HepG2 (cell line): ENCODE measurements at regions not wholly inside any gene's neighbourhood (a gene's known extent, or its start where the extent isn't known, plus 50 kb on each side); places are given as distances from the start of the nearest gene placed in this dataset.

Experiments
- ATAC-seq: fragments of 200-7000 bp; cut with Tn5 transposase; 3 replicates; pipeline ENCODE4 v1.9.1; 2020; ENCODE audit warnings: mild to moderate bottlenecking, moderate library complexity
- BruUV-seq: library from RNA; stranded (reverse); fragments of 400-500 nt; replicated peaks from 2 replicates; lab custom pipeline; 2021; lab: Mats Ljungman, UMichigan
- CTCF ChIA-PET: fragments of 300-600 bp; formaldehyde crosslinking; extraction: SDS; loops from one replicate; lab custom pipeline; 2021; ENCODE audit warnings: low total read pairs, inconsistent platforms, low intra/inter-chr PET ratio; lab: Yijun Ruan, JAX
- POLR2A ChIA-PET: fragments of 350-600 bp; sonication (Branson Sonifier 250); formaldehyde crosslinking; loops from one replicate; lab custom pipeline; 2020; ENCODE audit warnings: antibody characterized with exemption, inconsistent platforms; lab: Yijun Ruan, JAX
- DNase-seq: peaks from one replicate; pipeline ENCODE4 v3.0.0-alpha.2; 2015; ENCODE audit warnings: low spot score
- FAIRE-seq: peaks from 3 replicates; lab custom pipeline; 2011; peaks lifted over from hg19 to GRCh38; lab: Jason Lieb, UNC
- H2AFZ ChIP-seq: one replicate; pipeline ENCODE4 v1.6.1; 2011; ENCODE audit warnings: low read length, inconsistent platforms
- H3K27ac ChIP-seq: fragments of 300-600 bp; 3 replicates; pipeline ENCODE4 v1.8.0; 2011; ENCODE audit warnings: mixed run types, mild to moderate bottlenecking, mixed read lengths, low read length, inconsistent platforms; ENCODE audit not compliant: insufficient read depth; ENCODE audit errors: extremely low read length
- H3K27me3 ChIP-seq, 2 experiments: fragments of 200-600 bp in 1 of 2; 2 replicates in 1 of 2; 3 replicates in 1 of 2; pipeline versions ENCODE4 v1.6.0 to v1.8.0; 2011; ENCODE audit warnings: low read length in 2 of 2, mild to moderate bottlenecking in 2 of 2, moderate library complexity in 2 of 2, inconsistent platforms in 1 of 2; ENCODE audit not compliant: insufficient read depth in 2 of 2, control insufficient read depth in 1 of 2
- H3K36me3 ChIP-seq, 2 experiments: fragments of 200-600 bp in 1 of 2; replicated peaks in 1 of 2; 2 replicates in 1 of 2; 3 replicates in 1 of 2; pipeline versions ENCODE4 v1.5.1 to v1.8.0; 2011; ENCODE audit warnings: low read length in 2 of 2, inconsistent platforms in 1 of 2; ENCODE audit not compliant: insufficient read depth in 2 of 2, control insufficient read depth in 1 of 2
- H3K4me1 ChIP-seq: 2 replicates; pipeline ENCODE4 v1.5.1; 2012; ENCODE audit warnings: low read length, inconsistent platforms; ENCODE audit not compliant: insufficient read depth
- H3K4me2 ChIP-seq: 2 replicates; pipeline ENCODE4 v1.6.0; 2011; ENCODE audit warnings: low read depth, low read length, inconsistent platforms
- H3K4me3 ChIP-seq, 3 experiments: fragments of 200-600 bp in 1 of 3; sonication (generic), shearing (Covaris generic) in 1 of 3; replicated peaks in 1 of 3; 2 replicates each; pipeline ENCODE4 v1.5.1; 2011 to 2016; ENCODE audit warnings: low read length in 3 of 3, inconsistent platforms in 2 of 3, low read depth in 2 of 3, mild to moderate bottlenecking in 2 of 3, control low read depth in 1 of 3, mixed read lengths in 1 of 3; ENCODE audit not compliant: insufficient read depth in 1 of 3
- H3K79me2 ChIP-seq: one replicate; pipeline ENCODE4 v1.6.1; 2011; ENCODE audit warnings: low read length, inconsistent platforms; ENCODE audit not compliant: insufficient read depth
- H3K9ac ChIP-seq: 2 replicates; pipeline ENCODE4 v1.6.0; 2011; ENCODE audit warnings: mild to moderate bottlenecking, low read depth, low read length, inconsistent platforms; ENCODE audit not compliant: insufficient read depth
- H3K9me3 ChIP-seq: 2 replicates; pipeline ENCODE4 v1.5.1; 2012; ENCODE audit warnings: mild to moderate bottlenecking, low read length
- H4K20me1 ChIP-seq: 2 replicates; pipeline ENCODE4 v1.6.0; 2011; ENCODE audit warnings: inconsistent platforms, mild to moderate bottlenecking, low read length, moderate library complexity; ENCODE audit not compliant: insufficient read depth
- CBX5 ChIP-seq: sonication (generic); formaldehyde crosslinking; IDR thresholded peaks from 2 replicates; pipeline ENCODE4 v1.4.0; 2020; ENCODE audit warnings: missing genetic modification reagents, borderline replicate concordance
- JDP2 ChIP-seq: sonication (generic); formaldehyde crosslinking; IDR thresholded peaks from 2 replicates; pipeline ENCODE4 v1.8.1; 2022; ENCODE audit warnings: missing genetic modification reagents, borderline replicate concordance
- RFX1 ChIP-seq: fragments of 450-650 bp; IDR thresholded peaks from 2 replicates; pipeline ENCODE4 v1.6.1; 2017
- ZBTB7A ChIP-seq: sonication (generic); formaldehyde crosslinking; IDR thresholded peaks from 2 replicates; pipeline ENCODE4 v1.8.0; 2022; ENCODE audit warnings: mild to moderate bottlenecking, missing genetic modification reagents
- WGBS: methylation state at CpG from one replicate; pipeline ENCODE4 v1.1.6; 2017; ENCODE audit warnings: low lambda C conversion rate; 5-methylcytosine and 5-hydroxymethylcytosine counted together
- in situ Hi-C: cut with HindIII; loops from 2 replicates; pipeline ENCODE4 v1.10.0; 2017; ENCODE audit warnings: low pct_unique_long_range_greater_than_20kb; ENCODE audit not compliant: extremely low pct_ligation_motif_present
- intact Hi-C: fragments of 100-400 bp; cut with micrococcal nuclease; formaldehyde crosslinking; loops from one replicate; pipeline ENCODE4 v1.10.0; 2022; ENCODE audit not compliant: unreplicated experiment
- TF ChIP-seq, protein P1 (sequence below): sonication (generic); formaldehyde crosslinking; conservative IDR thresholded peaks from 2 replicates; pipeline ENCODE4 v1.8.0; 2022; ENCODE audit warnings: mild to moderate bottlenecking, moderate library complexity, missing genetic modification reagents
- TF ChIP-seq, protein P2 (sequence below): IDR thresholded peaks from 2 replicates; pipeline ENCODE4 v1.6.1; 2016; ENCODE audit warnings: mild to moderate bottlenecking
- TF ChIP-seq, protein P3 (sequence below): conservative IDR thresholded peaks from 2 replicates; pipeline ENCODE4 v1.6.1; 2018; ENCODE audit warnings: missing genetic modification reagents

- Histone ChIP-seq H3K9me3 (no peaks in the 10 kb centered on the region), H3K36me3 (no peaks in the 10 kb centered on the region), H3K79me2 (no peaks in the 10 kb centered on the region), H4K20me1 (no peaks in the 10 kb centered on the region), H3K4me3 (no peak overlapping the region), H2AFZ (no peak overlapping the region), H3K9ac (no peak overlapping the region), H3K4me2 (no peak overlapping the region), H3K27ac (no peak overlapping the region), H3K27me3 (no peaks in the 10 kb centered on the region), H3K4me1 (no peaks in the 10 kb centered on the region)
- DNase-seq (no peak), ATAC-seq (no peak), FAIRE-seq (no peak)
- in situ Hi-C loops = no loop called here
- POLR2A ChIA-PET = no interaction called here
- intact Hi-C loops = no loop called here
- WGBS = 49% methylated on average over 8 of the region's 8 CpGs
- no TSS peak for BruUV-seq
- CTCF ChIA-PET = no interaction called here
- TF ChIP-seq, protein P1, sequence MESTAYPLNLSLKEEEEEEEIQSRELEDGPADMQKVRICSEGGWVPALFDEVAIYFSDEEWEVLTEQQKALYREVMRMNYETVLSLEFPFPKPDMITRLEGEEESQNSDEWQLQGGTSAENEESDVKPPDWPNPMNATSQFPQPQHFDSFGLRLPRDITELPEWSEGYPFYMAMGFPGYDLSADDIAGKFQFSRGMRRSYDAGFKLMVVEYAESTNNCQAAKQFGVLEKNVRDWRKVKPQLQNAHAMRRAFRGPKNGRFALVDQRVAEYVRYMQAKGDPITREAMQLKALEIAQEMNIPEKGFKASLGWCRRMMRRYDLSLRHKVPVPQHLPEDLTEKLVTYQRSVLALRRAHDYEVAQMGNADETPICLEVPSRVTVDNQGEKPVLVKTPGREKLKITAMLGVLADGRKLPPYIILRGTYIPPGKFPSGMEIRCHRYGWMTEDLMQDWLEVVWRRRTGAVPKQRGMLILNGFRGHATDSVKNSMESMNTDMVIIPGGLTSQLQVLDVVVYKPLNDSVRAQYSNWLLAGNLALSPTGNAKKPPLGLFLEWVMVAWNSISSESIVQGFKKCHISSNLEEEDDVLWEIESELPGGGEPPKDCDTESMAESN (CRISPR knock-in tag) = no peak
- no peak for TF ChIP-seq ZBTB7A (CRISPR knock-in tag)
- no peak for TF ChIP-seq CBX5
- TF ChIP-seq, protein P2, sequence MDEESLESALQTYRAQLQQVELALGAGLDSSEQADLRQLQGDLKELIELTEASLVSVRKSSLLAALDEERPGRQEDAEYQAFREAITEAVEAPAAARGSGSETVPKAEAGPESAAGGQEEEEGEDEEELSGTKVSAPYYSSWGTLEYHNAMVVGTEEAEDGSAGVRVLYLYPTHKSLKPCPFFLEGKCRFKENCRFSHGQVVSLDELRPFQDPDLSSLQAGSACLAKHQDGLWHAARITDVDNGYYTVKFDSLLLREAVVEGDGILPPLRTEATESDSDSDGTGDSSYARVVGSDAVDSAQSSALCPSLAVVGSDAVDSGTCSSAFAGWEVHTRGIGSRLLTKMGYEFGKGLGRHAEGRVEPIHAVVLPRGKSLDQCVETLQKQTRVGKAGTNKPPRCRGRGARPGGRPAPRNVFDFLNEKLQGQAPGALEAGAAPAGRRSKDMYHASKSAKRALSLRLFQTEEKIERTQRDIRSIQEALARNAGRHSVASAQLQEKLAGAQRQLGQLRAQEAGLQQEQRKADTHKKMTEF = no peak
- TF ChIP-seq, protein P3, sequence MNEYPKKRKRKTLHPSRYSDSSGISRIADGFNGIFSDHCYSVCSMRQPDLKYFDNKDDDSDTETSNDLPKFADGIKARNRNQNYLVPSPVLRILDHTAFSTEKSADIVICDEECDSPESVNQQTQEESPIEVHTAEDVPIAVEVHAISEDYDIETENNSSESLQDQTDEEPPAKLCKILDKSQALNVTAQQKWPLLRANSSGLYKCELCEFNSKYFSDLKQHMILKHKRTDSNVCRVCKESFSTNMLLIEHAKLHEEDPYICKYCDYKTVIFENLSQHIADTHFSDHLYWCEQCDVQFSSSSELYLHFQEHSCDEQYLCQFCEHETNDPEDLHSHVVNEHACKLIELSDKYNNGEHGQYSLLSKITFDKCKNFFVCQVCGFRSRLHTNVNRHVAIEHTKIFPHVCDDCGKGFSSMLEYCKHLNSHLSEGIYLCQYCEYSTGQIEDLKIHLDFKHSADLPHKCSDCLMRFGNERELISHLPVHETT (CRISPR knock-in tag) = no peak
- no peak for TF ChIP-seq JDP2 (CRISPR knock-in tag)
- no peak for TF ChIP-seq RFX1
These were observed 330.2 kb upstream of the FMN2 start for GRCh38 chr1:239761509-239761908.
